Omental fat pad (tissue), 3 donors: ENCODE measurements at regions not wholly inside any gene's neighbourhood (a gene's known extent, or its start where the extent isn't known, plus 50 kb on each side); places are given as distances from the start of the nearest gene placed in this dataset.

ENCODE experiments used
- ATAC-seq: fragments of 150-250 bp; one replicate; pipeline ENCODE4 v1.9.1; 2016; ENCODE audit warnings: mild to moderate bottlenecking, moderate library complexity; ENCODE audit not compliant: low FRiP score
- DNase-seq: peaks from one replicate; pipeline ENCODE4 v3.0.0-alpha.2; 2019; ENCODE audit warnings: low spot score
- CTCF ChIP-seq, 3 donors: fragments of 450-650 bp; IDR thresholded peaks; one replicate each; pipeline ENCODE4 v1.5.1; 2016 to 2017; ENCODE audit warnings: antibody characterized with exemption in 3 of 3, mild to moderate bottlenecking in 3 of 3, moderate library complexity in 2 of 3

DNA sequence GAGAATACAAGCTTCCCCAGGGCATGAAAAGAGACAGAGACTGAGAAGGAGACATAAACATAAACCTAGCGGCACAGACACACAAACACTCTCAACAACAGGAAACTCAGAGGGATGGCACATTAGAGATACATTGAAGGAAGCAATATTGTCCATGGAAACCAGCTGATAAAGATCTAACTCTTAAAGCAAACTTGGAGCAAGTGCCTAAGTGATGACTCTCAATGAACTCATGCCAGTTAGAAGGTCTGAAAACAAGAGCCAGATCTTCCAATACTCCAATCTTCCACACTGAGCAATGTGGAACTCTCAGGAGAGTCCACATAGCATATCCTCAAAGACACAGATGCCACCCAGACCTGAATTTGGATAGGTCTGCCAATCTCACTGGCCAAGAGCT is 168.8 kb upstream of the ISX start:
- no peak for DNase-seq
- no peak for TF ChIP-seq CTCF (IDR thresholded peaks at IDR 0.05)

GRCh38 chr22:34902335-34902734 is 163.6 kb upstream of the ISX start:
- DNase-seq (no peak), ATAC-seq (no peak)
- TF ChIP-seq CTCF (IDR thresholded peaks at IDR 0.05): no peak

More for the DNA sequence above, 168.8 kb upstream of the ISX start:
- ATAC-seq: no peak

DNA sequence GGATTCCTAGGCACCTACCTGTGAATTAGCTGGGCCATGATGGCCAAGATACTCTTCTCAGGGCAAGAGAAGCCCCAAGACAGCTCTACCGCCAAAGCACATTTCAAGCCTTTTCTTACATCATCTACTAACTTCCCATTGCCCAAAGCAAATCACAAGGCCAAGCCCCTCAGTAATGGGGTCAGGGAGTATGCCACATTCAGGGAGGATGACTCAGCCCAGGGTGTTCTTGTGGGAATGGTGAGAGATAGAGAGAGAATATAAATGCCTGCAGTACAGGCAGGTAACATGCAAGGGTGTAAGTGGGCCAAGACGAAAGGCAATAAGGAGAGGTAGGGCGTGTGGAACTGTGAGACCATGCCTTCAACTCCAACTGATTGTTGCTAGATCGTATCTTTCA is 162.5 kb upstream of the ISX start:
- TF ChIP-seq CTCF (IDR thresholded peaks at IDR 0.05): no peak
- ATAC-seq: no peak
- no peak for DNase-seq

DNA sequence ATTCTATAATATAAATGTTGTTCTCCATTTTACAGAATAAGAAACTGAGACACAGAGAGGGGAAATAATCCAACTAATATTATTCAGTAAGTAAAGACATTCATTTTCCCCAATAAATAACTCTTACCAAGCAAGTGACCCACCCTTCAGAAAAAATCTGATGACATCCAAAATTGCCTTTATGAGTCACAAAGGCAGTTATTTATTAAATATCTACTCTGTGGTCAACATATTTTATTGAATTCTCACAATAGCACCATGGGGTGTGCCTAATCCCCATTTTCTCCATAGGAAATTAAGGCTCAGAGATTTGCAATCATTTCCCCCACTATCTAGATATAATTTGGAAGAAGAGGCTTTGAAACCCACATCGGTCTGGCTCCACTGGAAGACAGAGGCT is 161.5 kb upstream of the ISX start:
- no peak for DNase-seq
- TF ChIP-seq CTCF (IDR thresholded peaks at IDR 0.05): no peak
- no peak for ATAC-seq

GRCh38 chr22:34913826-34914225 is 152.1 kb upstream of the ISX start:
- no peak for TF ChIP-seq CTCF (IDR thresholded peaks at IDR 0.05)
- DNase-seq (no peak), ATAC-seq (no peak)

DNA sequence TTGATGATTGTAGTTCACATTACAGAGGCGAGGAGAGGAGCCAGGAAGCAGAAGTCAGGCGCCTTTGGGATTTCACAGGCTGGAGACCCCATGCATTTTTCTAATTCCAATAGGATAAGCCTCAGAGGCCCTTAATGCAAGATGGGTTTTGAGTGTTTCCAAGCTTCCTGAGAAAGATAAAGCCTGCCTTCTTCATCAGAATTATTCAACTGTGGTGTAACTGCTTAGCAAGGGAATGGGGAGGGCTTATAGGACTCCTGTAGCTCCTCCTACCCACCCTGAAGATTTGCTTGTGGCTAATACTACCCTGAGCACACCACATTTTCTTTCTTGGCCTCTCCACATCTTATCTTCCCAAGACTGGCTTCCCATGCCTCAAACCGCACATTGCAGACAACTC is 151.1 kb upstream of the ISX start:
- DNase-seq: no peak
- no peak for ATAC-seq
- TF ChIP-seq CTCF (IDR thresholded peaks at IDR 0.05): no peak

- TF ChIP-seq CTCF (IDR thresholded peaks at IDR 0.05): no peak
- DNase-seq: no peak
- ATAC-seq: peak; percentile 78
Observed at GRCh38 chr22:34917239-34917638, 148.7 kb upstream of the ISX start.
